H1 (cell line): ENCODE measurements at regions not wholly inside any gene's neighbourhood (a gene's known extent, or its start where the extent isn't known, plus 50 kb on each side); places are given as distances from the start of the nearest gene placed in this dataset.

Experiments used
- CHD1 ChIP-seq: IDR thresholded peaks from 2 replicates; pipeline ENCODE4 v1.6.1; 2012; ENCODE audit warnings: low read depth, low read length, improper control_type of control experiment
- JUND ChIP-seq: IDR thresholded peaks from 2 replicates; pipeline ENCODE4 v1.6.1; 2011; ENCODE audit warnings: mild to moderate bottlenecking, improper control_type of control experiment, low read length
- PHF8 ChIP-seq: fragments of 200-600 bp; sonication (generic); conservative IDR thresholded peaks from 2 replicates; pipeline ENCODE4 v1.7.1; 2012; ENCODE audit warnings: low read depth, mild to moderate bottlenecking, inconsistent platforms, low read length, moderate library complexity

GRCh38 chr18:4597301-4597700 is 142.2 kb upstream of the DLGAP1 start (continued):
- TF ChIP-seq JUND (no peak), CHD1 (no peak), PHF8 (no peak)
